WTC11 (cell line): ENCODE measurements at regions not wholly inside any gene's neighbourhood (a gene's known extent, or its start where the extent isn't known, plus 50 kb on each side); places are given as distances from the start of the nearest gene placed in this dataset.

Experiments used
- ATAC-seq: fragments of 200-7000 bp; cut with Tn5 transposase; 2 replicates; pipeline ENCODE4 v1.10.0; 2021; ENCODE audit warnings: mild to moderate bottlenecking, moderate library complexity
- CTCF ChIA-PET: fragments of 300-600 bp; sonication (Branson Sonifier 250); formaldehyde crosslinking; loops from one replicate; lab custom pipeline; 2021; ENCODE audit warnings: antibody characterized with exemption; lab: Charles Lee
- POLR2A ChIA-PET: fragments of 350-600 bp; sonication (Branson Sonifier 250); formaldehyde crosslinking; loops from one replicate; lab custom pipeline; 2021; ENCODE audit warnings: antibody characterized with exemption; lab: Charles Lee
- DNase-seq: peaks from one replicate; pipeline ENCODE4 v3.0.0; 2021; ENCODE audit warnings: low spot score
- H3K27ac Mint-ChIP-seq: 2 replicates; pipeline ENCODE4 v1.8.0; 2021; ENCODE audit warnings: mixed read lengths
- H3K27me3 Mint-ChIP-seq: 2 replicates; pipeline ENCODE4 v1.8.0; 2021; ENCODE audit warnings: low read depth, mild to moderate bottlenecking, moderate library complexity, mixed read lengths
- H3K36me3 Mint-ChIP-seq: 2 replicates; pipeline ENCODE4 v1.8.0; 2021; ENCODE audit warnings: mixed read lengths
- H3K4me1 Mint-ChIP-seq: 2 replicates; pipeline ENCODE4 v1.8.0; 2022; ENCODE audit warnings: mixed read lengths
- H3K4me3 Mint-ChIP-seq: 2 replicates; pipeline ENCODE4 v1.8.0; 2021; ENCODE audit warnings: mild to moderate bottlenecking, moderate library complexity, mixed read lengths
- H3K9me3 Mint-ChIP-seq: 2 replicates; pipeline ENCODE4 v1.8.0; 2021; ENCODE audit warnings: mixed read lengths
- ATF1 ChIP-seq: sonication (generic); formaldehyde crosslinking; IDR thresholded peaks from 2 replicates; pipeline ENCODE4 v1.8.1; 2023; ENCODE audit warnings: mild to moderate bottlenecking, moderate library complexity, missing genetic modification reagents
- FOXP4 ChIP-seq: sonication (generic); formaldehyde crosslinking; IDR thresholded peaks from 2 replicates; pipeline ENCODE4 v1.8.0; 2022; ENCODE audit warnings: mild to moderate bottlenecking, missing genetic modification reagents
- JUN ChIP-seq: sonication (generic); formaldehyde crosslinking; IDR thresholded peaks from 2 replicates; pipeline ENCODE4 v1.8.0; 2023; ENCODE audit warnings: mild to moderate bottlenecking, missing genetic modification reagents
- PRRX2 ChIP-seq: fragments of 250-450 bp; sonication (Bioruptor Pico); IDR thresholded peaks from 2 replicates; pipeline ENCODE4 v1.8.0; 2021; ENCODE audit warnings: mild to moderate bottlenecking
- SOX15 ChIP-seq: fragments of 250-450 bp; sonication (Bioruptor Pico); IDR thresholded peaks from 2 replicates; pipeline ENCODE4 v1.9.0; 2021; ENCODE audit warnings: mild to moderate bottlenecking
- TF ChIP-seq, protein P1 (sequence below): fragments of 250-450 bp; sonication (Bioruptor Pico); IDR thresholded peaks from 2 replicates; pipeline ENCODE4 v1.9.0; 2021; ENCODE audit warnings: mild to moderate bottlenecking, borderline replicate concordance
- TF ChIP-seq, protein P2 (sequence below): sonication (generic); formaldehyde crosslinking; IDR thresholded peaks from 2 replicates; pipeline ENCODE4 v1.8.0; 2022; ENCODE audit warnings: mild to moderate bottlenecking, missing genetic modification reagents
- TF ChIP-seq, protein P3 (sequence below): sonication (generic); formaldehyde crosslinking; IDR thresholded peaks from 2 replicates; pipeline ENCODE4 v1.8.1; 2023; ENCODE audit warnings: mild to moderate bottlenecking, missing genetic modification reagents

DNA sequence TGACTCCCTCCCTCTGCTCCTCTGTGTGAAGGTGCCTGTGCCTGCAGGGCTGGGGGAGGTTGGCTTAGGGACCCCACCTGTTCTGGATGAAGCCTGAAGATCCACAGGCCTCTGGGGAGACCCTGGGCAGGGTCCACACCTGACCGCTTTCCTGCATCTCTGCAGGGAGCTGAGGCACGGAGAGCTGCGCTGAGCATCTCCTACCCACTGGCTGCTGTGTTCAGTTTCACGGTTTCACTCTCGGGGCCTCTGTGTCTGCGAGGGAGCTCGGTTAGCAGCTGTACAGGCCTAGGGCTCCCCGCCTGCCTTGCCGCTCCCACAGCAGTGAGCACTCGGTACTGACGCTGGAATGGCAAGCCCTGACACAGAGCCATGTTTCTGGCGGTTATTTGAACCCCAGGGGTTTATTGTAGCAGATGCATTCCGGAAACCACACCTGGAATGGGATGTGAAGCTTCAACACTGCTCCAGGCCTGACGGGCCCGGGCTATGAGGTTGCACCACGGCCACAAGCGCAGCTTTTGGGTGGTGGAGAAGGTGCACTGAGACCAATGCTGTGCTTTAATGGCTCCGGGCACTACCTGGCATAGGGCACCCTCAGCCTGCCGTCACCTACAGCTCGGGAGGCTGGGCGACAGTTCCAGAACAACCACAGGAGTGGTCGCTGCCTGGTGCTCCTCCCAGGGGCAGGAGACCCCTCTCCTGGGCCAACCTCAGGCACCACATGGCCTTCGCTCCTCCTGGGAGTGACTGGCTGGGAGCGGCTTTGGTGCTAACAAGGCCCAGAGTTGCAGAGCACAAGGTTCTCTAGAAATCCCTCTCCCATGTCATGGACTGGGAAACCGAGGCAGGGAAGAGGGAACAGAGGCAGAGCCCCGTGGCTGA, 257.9 kb downstream of the NDUFA10 start (continued):
- TF ChIP-seq, protein P1, sequence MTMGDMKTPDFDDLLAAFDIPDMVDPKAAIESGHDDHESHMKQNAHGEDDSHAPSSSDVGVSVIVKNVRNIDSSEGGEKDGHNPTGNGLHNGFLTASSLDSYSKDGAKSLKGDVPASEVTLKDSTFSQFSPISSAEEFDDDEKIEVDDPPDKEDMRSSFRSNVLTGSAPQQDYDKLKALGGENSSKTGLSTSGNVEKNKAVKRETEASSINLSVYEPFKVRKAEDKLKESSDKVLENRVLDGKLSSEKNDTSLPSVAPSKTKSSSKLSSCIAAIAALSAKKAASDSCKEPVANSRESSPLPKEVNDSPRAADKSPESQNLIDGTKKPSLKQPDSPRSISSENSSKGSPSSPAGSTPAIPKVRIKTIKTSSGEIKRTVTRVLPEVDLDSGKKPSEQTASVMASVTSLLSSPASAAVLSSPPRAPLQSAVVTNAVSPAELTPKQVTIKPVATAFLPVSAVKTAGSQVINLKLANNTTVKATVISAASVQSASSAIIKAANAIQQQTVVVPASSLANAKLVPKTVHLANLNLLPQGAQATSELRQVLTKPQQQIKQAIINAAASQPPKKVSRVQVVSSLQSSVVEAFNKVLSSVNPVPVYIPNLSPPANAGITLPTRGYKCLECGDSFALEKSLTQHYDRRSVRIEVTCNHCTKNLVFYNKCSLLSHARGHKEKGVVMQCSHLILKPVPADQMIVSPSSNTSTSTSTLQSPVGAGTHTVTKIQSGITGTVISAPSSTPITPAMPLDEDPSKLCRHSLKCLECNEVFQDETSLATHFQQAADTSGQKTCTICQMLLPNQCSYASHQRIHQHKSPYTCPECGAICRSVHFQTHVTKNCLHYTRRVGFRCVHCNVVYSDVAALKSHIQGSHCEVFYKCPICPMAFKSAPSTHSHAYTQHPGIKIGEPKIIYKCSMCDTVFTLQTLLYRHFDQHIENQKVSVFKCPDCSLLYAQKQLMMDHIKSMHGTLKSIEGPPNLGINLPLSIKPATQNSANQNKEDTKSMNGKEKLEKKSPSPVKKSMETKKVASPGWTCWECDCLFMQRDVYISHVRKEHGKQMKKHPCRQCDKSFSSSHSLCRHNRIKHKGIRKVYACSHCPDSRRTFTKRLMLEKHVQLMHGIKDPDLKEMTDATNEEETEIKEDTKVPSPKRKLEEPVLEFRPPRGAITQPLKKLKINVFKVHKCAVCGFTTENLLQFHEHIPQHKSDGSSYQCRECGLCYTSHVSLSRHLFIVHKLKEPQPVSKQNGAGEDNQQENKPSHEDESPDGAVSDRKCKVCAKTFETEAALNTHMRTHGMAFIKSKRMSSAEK (CRISPR knock-in tag) = no peak

DNA sequence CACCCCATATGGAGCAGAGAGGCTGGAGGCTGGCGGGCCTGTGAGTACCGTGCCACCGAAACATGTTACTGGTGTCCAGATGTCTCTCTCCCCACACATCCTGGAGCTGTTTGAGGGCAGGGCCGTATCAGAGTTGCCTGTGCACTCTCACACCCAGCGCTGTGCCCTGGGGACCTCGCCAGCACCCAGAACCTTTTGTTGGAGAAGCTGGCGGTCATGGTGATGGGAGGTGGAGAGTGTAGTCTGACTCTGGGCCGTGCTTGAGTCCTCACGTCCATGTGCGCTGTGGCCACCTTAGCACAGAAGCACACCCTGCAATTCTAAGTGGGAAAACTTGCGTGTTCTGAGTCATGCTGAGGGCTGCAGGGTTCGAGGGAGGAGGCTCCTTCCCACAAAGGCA, 259.2 kb downstream of the NDUFA10 start:
- H3K4me1 Mint-ChIP-seq = no peaks in the 10 kb centered on the region
- CTCF ChIA-PET = no interaction called here
- H3K27me3 Mint-ChIP-seq = no peaks in the 10 kb centered on the region; the same call in 1 of the 2 replicates
- peaks cover 6% of the 10 kb centered on the region for H3K9me3 Mint-ChIP-seq
- no peaks in the 10 kb centered on the region for H3K36me3 Mint-ChIP-seq
- no peak for ATAC-seq
- H3K4me3 Mint-ChIP-seq = no peak overlapping the region
- DNase-seq = no peak
- H3K27ac Mint-ChIP-seq = no peak overlapping the region
- POLR2A ChIA-PET = interaction anchor here (0.6 kb wide), 1 partner anchor 9 kb away, joined by 3 read pairs; no protein-coding TSS in a partner anchor
- no peak for TF ChIP-seq JUN
- TF ChIP-seq, protein P2, sequence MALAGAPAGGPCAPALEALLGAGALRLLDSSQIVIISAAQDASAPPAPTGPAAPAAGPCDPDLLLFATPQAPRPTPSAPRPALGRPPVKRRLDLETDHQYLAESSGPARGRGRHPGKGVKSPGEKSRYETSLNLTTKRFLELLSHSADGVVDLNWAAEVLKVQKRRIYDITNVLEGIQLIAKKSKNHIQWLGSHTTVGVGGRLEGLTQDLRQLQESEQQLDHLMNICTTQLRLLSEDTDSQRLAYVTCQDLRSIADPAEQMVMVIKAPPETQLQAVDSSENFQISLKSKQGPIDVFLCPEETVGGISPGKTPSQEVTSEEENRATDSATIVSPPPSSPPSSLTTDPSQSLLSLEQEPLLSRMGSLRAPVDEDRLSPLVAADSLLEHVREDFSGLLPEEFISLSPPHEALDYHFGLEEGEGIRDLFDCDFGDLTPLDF (CRISPR knock-in tag) = no peak
- TF ChIP-seq, all 79 proteins: peak for 0

DNA sequence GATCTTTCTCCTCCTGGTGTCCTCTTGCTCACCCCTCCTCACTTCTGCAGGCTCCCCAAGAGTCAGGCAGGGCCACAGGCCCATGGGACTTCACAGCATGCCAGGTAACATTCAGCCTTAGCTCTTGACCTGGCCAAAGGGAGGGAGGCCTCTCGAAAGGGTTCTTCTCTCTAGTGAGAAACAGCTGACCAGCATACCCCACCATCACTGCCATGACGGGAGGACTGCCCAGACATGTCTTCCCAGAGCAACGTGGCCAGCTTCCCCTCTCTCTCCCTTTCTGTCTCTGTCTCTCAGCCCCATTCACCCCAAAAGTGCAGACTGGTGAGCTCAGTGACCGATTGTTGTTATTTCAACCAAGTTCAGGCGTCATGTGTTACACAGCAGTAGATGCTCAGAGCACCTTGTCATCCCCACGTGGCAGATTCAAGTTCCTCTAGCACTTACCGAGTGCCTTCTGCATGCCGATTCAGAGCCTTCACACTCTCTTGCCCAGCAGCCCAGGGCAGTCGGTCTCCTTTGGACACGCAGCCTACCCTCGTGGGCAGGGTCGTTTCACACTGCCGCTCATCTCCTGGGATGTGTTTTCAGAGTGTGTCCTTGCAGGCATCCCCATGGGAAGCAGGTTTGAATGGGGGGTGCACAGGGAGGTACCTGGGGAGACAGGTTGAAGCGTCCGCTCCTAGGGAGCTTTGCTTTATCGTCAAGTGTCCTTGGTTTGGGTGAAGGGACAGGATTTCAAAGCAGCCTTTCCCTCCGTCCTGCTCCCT, 259.9 kb downstream of the NDUFA10 start:
- no peaks in the 10 kb centered on the region for H3K36me3 Mint-ChIP-seq
- H3K4me3 Mint-ChIP-seq = no peak overlapping the region
- TF ChIP-seq FOXP4 (CRISPR knock-in tag) = no peak
- TF ChIP-seq ATF1 (CRISPR knock-in tag) = no peak
- TF ChIP-seq PRRX2 (CRISPR knock-in tag) = no peak
- no peak for TF ChIP-seq SOX15 (CRISPR knock-in tag)
- TF ChIP-seq, protein P3, sequence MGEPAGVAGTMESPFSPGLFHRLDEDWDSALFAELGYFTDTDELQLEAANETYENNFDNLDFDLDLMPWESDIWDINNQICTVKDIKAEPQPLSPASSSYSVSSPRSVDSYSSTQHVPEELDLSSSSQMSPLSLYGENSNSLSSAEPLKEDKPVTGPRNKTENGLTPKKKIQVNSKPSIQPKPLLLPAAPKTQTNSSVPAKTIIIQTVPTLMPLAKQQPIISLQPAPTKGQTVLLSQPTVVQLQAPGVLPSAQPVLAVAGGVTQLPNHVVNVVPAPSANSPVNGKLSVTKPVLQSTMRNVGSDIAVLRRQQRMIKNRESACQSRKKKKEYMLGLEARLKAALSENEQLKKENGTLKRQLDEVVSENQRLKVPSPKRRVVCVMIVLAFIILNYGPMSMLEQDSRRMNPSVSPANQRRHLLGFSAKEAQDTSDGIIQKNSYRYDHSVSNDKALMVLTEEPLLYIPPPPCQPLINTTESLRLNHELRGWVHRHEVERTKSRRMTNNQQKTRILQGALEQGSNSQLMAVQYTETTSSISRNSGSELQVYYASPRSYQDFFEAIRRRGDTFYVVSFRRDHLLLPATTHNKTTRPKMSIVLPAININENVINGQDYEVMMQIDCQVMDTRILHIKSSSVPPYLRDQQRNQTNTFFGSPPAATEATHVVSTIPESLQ (CRISPR knock-in tag) = no peak
- ChIA-PET POLR2A (interaction anchor here (0.6 kb wide), 1 partner anchor 10 kb away, joined by 3 read pairs; no protein-coding TSS in a partner anchor), CTCF (interaction anchor here (1.2 kb wide), 1 partner anchor 59 kb away, joined by 3 read pairs; no protein-coding TSS in a partner anchor)
- DNase-seq (no peak), ATAC-seq (no peak)
- H3K4me1 Mint-ChIP-seq = no peaks in the 10 kb centered on the region
- peaks cover 10% of the 10 kb centered on the region for H3K9me3 Mint-ChIP-seq
- H3K27me3 Mint-ChIP-seq = no peaks in the 10 kb centered on the region; the same call in 1 of the 2 replicates
- H3K27ac Mint-ChIP-seq = no peak overlapping the region
